Activated naive CD4-positive, alpha-beta T cell treated with anti-CD3 and anti-CD28 coated beads, Interleukin-2, amount 10 ng/mL, durations not matched to agents 7 days and 5 days (primary cell): ENCODE measurements at regions not wholly inside any gene's neighbourhood (a gene's known extent, or its start where the extent isn't known, plus 50 kb on each side); places are given as distances from the start of the nearest gene placed in this dataset.
"Not testable (repeated sequence)": the region's sequence is repeated elsewhere in the genome, so short reads cannot be mapped to it uniquely, and the experiment has no call there.

Experiments
- CTCF ChIA-PET: fragments of 350-600 bp; sonication (Branson Sonifier 250); formaldehyde crosslinking; loops from one replicate; lab custom pipeline; 2021; ENCODE audit warnings: antibody characterized with exemption; lab: Charles Lee
- DNase-seq: peaks from one replicate; pipeline ENCODE4 v3.0.0-alpha.2; 2020
- H3K27ac Mint-ChIP-seq: one replicate; pipeline ENCODE4 v1.8.0; 2021; ENCODE audit warnings: mild to moderate bottlenecking, moderate library complexity, mixed read lengths
- H3K27me3 Mint-ChIP-seq: one replicate; pipeline ENCODE4 v1.8.0; 2021; ENCODE audit warnings: mild to moderate bottlenecking, mixed read lengths
- H3K36me3 Mint-ChIP-seq: one replicate; pipeline ENCODE4 v1.8.0; 2021; ENCODE audit warnings: mixed read lengths
- H3K4me1 Mint-ChIP-seq: one replicate; pipeline ENCODE4 v1.8.0; 2021; ENCODE audit warnings: mixed read lengths
- H3K4me3 Mint-ChIP-seq: one replicate; pipeline ENCODE4 v1.8.0; 2021; ENCODE audit warnings: mild to moderate bottlenecking, moderate library complexity, mixed read lengths
- H3K9me3 Mint-ChIP-seq: one replicate; pipeline ENCODE4 v1.8.0; 2021; ENCODE audit warnings: mixed read lengths

DNA sequence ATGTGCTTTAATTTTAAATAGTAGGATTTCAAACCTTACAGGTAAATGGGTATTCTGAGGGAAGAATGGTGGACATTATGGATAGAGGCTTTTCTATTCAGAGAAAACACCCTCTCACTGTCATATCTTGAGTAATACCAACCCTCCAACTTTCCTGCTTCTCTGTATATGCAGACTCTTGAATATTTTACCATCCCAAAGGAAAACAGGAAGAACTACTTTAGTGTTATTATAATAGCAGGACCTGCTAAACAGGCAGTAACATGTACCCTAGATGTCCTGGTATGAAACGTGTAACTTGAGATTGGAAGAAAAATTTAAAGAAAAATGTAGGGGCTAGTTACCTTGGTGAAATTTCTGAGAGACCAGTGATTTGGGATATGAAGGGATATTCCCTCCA is 82.9 kb upstream of the TRHDE start:
- CTCF ChIA-PET = no interaction called here
- H3K4me3 Mint-ChIP-seq = no peak overlapping the region
- no peaks in the 10 kb centered on the region for H3K9me3 Mint-ChIP-seq

DNA sequence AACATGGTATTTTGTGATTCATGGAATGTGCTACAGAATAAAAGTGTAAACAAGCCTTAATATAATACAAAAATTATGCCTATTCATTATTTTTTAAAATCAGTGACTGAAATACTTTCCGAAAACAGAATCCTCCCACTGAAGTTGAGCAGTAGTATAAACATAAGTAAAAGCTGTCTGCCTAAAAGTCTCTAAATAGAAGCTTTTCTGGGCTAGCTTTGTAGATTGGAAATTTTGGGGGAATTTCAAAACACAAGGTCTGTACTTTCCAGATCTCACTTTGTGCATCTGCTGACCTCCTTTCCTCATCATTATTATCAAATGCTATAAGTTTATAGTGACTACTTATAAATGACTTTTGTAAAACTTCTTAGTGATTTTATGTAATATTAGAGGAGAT is 80.4 kb upstream of the TRHDE start:
- Mint-ChIP-seq H3K9me3 (no peaks in the 10 kb centered on the region), H3K27ac (no peak overlapping the region), H3K4me1 (no peaks in the 10 kb centered on the region), H3K4me3 (no peak overlapping the region), H3K36me3 (no peaks in the 10 kb centered on the region), H3K27me3 (no peaks in the 10 kb centered on the region)
- no peak for DNase-seq
- CTCF ChIA-PET = no interaction called here

More for the DNA sequence above, 82.9 kb upstream of the TRHDE start:
- Mint-ChIP-seq H3K27ac (no peak overlapping the region), H3K4me1 (no peaks in the 10 kb centered on the region), H3K36me3 (no peaks in the 10 kb centered on the region), H3K27me3 (no peaks in the 10 kb centered on the region)
- DNase-seq = no peak

DNA sequence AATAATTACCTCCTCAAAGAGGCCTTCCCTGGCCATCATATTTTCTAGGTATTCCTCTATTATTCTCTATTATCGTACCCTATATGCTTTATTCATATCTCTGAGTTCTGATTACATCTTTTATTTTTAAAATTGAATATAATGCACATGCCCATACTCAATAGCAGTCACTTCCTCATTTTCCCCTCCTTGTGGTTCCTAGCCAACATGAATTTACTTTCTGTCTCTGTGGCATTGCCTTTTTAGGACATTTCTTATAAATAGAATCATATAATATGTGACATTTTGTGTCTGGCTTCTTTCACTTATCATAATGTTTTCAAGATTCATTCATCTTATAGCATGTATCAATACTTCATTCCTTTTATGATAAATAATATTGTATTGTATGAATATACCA is 74.4 kb upstream of the TRHDE start:
- CTCF ChIA-PET = no interaction called here
- H3K4me3 Mint-ChIP-seq = no peak overlapping the region
- H3K27me3 Mint-ChIP-seq = no peaks in the 10 kb centered on the region
- H3K4me1 Mint-ChIP-seq = no peaks in the 10 kb centered on the region
- H3K36me3 Mint-ChIP-seq = no peaks in the 10 kb centered on the region
- DNase-seq = no peak
- H3K27ac Mint-ChIP-seq = no peak overlapping the region
- H3K9me3 Mint-ChIP-seq = peaks cover 3% of the 10 kb centered on the region

DNA sequence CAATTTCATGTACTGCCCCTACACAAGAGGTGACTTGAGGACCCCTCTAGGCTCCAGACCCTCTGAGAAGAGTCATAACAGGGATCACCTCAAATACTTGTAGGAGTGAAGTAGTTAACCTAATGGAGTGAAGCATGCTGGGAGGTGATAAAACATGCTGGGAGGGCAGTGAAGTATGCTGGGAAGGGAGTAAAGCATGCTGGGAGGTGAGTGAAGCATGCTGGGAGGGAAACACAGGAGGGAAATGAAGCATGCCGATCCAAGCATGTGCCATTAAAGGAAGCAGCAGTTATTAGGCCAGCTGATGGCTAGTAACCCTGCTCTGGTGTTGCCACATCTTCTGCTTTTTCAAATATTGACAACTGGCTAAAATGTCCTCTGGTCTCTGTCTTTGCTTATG is 70.7 kb upstream of the TRHDE start:
- Mint-ChIP-seq H3K9me3 (peaks cover 3% of the 10 kb centered on the region), H3K27ac (no peak overlapping the region), H3K4me1 (no peaks in the 10 kb centered on the region), H3K27me3 (no peaks in the 10 kb centered on the region), H3K36me3 (no peaks in the 10 kb centered on the region), H3K4me3 (no peak overlapping the region)
- DNase-seq = no peak
- CTCF ChIA-PET = no interaction called here

DNA sequence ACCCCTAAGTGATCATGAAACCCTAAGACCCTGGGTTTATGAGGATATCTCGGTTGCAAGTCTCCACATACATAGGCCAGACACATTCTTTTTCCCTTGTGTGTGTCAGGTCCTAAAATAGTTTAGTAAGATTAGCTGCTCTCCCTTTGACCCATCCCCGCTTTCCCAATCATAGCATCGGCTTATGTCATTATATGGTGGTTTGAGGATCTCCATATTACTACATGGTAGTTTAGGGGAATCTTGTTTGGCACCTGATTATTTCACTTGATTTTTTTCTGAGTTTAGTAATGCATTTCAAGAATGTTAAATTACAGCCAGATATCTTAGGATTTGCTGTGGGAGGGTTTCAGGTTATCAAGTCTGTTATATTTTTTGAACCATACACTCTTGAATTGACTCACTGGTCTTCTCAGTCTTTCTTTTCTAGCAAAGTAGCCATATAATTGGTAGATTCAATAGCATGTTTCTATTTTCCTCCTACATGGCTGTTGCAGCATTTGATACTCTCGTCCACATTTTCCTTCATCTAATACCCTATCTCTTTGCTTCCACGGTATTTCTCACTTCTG is 68.3 kb upstream of the TRHDE start:
- H3K9me3 Mint-ChIP-seq = peaks cover 2% of the 10 kb centered on the region
- no peak for DNase-seq
- no peaks in the 10 kb centered on the region for H3K4me1 Mint-ChIP-seq
- H3K27ac Mint-ChIP-seq = no peak overlapping the region
- no peaks in the 10 kb centered on the region for H3K36me3 Mint-ChIP-seq
- no peak overlapping the region for H3K4me3 Mint-ChIP-seq
- H3K27me3 Mint-ChIP-seq = no peaks in the 10 kb centered on the region
- CTCF ChIA-PET = no interaction called here

DNA sequence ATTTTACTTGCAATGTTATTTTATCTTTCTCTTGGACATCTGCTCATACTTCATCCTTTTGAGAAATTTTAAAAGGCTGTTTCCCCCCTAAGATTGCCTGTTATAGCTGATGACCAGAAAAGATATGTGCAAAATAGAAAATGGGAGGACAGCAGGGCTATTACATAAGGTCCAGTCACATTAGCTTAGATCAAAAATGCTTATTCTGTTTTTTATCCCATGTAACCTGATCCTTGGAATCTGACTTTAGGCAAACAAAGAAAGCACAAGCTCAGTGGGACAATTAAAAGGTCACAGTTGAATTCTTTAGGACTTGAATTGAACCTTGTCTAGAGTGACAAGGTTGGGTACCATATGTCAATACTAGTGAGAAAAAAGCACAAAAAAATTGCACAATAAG is 65.1 kb upstream of the TRHDE start:
- Mint-ChIP-seq H3K27ac (no peak overlapping the region), H3K4me1 (no peaks in the 10 kb centered on the region), H3K27me3 (no peaks in the 10 kb centered on the region), H3K9me3 (no peaks in the 10 kb centered on the region), H3K36me3 (no peaks in the 10 kb centered on the region), H3K4me3 (no peak overlapping the region)
- CTCF ChIA-PET = no interaction called here
- no peak for DNase-seq

DNA sequence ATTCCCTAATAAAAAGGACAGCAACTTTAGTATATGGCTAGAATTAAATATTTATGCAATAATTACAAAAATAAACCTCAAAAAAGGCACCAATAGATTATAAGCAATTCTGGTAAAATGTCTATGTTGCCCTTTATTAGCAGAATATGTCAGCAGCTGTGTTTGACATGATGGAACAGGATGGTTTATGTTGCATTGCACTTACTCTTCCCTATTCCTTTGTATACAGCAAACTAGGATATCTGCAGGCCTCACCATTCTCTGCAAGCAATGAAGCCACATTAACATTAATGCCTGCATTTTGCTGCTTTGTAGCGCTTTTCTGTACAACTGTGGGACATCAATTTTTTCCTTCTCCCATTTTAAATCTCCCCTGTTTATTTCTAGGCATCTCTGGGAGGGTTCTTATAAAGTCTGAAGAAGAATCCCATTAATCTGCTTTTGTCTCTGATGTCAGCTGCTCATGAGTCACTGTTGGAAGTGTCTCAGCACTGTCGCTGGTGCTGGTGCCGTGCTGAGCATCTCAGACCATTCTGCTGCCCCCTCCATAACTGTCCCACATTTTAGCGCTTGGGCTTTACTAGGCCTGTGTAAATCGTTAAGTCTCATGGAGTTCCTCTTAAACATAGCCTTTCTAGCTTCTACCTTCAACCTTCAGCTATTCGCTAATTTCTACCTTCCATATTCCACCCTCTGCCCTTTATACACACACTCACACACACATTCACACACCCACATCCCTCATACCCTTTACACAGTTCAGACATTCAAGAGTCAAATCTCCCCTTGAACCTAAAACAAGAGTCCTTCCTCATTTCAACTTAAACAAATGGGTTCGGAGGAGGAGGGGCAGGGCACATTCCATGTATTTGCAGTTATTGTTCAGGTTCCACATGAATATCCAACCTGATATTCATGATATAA is 64.4 kb upstream of the TRHDE start:
- Mint-ChIP-seq H3K4me3 (no peak overlapping the region), H3K36me3 (no peaks in the 10 kb centered on the region), H3K27ac (no peak overlapping the region), H3K27me3 (no peaks in the 10 kb centered on the region), H3K9me3 (no peaks in the 10 kb centered on the region), H3K4me1 (no peaks in the 10 kb centered on the region)
- no peak for DNase-seq
- CTCF ChIA-PET = no interaction called here

DNA sequence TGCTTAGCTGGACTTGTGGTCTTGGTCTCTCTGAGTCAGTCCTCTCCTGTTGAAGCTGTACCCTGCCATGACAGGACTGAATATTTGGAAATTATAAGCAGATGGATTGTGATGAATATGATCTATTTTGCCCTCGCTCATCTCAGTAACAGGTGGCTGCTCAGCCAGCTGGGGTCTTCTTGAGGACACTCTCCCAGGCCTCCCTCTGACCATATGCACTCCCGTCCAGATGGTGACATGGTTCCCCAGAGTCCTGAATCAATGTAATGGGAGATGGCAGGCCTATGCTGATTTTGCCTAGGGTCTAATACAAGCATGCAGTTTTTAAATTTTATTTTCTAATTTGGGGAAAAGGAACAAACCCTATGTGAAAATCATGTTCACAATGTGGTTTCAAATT is 63.1 kb upstream of the TRHDE start:
- H3K4me1 Mint-ChIP-seq = no peaks in the 10 kb centered on the region
- no peak for DNase-seq
- no peak overlapping the region for H3K4me3 Mint-ChIP-seq
- H3K36me3 Mint-ChIP-seq = no peaks in the 10 kb centered on the region
- CTCF ChIA-PET = no interaction called here
- no peaks in the 10 kb centered on the region for H3K27me3 Mint-ChIP-seq
- no peaks in the 10 kb centered on the region for H3K9me3 Mint-ChIP-seq
- H3K27ac Mint-ChIP-seq = no peak overlapping the region

DNA sequence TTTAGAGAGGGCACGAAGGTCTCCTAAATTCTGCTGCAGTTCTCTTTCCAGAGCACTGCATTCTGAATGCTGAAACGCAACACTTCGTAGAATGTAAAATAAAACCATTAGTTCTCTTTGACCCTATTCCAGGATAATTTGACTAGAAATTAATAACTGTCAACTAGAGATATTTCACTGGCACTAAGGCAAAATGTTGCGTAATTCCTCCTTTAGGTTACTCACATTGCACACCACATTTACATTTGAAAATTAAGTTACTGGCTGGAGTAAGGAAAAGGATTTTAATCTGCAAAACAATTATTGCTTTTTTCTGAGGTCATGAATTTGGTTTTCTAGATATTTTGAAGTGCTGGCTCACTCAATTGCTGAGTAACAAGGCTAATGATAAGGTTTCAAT is 58.0 kb upstream of the TRHDE start:
- no peak overlapping the region for H3K4me3 Mint-ChIP-seq
- H3K4me1 Mint-ChIP-seq = no peaks in the 10 kb centered on the region
- H3K36me3 Mint-ChIP-seq = no peaks in the 10 kb centered on the region
- CTCF ChIA-PET = no interaction called here
- no peak overlapping the region for H3K27ac Mint-ChIP-seq
- no peaks in the 10 kb centered on the region for H3K27me3 Mint-ChIP-seq
- no peaks in the 10 kb centered on the region for H3K9me3 Mint-ChIP-seq
- no peak for DNase-seq

DNA sequence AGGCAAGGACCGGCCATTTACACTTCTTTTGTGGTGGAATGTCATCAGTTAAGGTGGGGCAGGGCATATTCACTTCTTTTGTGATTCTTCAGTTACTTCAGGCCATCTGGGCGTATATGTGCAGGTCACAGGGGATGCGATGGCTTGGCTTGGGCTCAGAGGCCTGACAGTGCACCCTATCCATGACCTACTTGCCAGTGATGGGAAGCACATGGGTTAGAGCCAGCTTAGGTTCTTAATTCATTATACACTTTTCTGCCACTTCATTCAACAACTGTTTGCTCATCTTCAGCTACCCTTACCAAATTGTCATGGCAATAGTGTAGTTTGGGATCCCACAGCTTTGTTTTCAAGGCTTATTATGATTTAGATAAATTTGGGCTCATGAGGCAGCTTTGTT is 56.9 kb upstream of the TRHDE start:
- CTCF ChIA-PET, H3K27me3 Mint-ChIP-seq, H3K4me3 Mint-ChIP-seq, DNase-seq, H3K4me1 Mint-ChIP-seq, H3K9me3 Mint-ChIP-seq, H3K27ac Mint-ChIP-seq, H3K36me3 Mint-ChIP-seq: not testable (repeated sequence)

DNA sequence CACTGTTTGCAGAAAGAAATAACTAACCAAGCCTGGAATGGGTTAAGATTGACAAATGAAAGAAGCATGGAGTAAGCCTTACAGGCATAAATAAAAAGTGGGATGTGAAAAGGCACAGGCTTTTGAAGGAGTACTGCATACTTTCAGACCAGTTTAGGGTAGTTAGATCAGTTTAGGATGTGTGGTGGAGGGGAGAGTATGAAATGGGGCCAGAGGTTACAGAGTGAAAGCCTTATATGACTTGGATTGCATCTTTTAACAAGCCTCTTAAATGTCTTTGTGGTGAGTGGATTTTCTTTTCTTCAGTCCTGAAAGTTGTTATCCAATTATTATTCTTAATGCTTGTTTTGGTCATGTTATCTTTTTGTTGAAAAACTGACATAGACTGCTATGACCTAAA is 52.2 kb upstream of the TRHDE start:
- H3K4me3 Mint-ChIP-seq = no peak overlapping the region
- CTCF ChIA-PET = no interaction called here
- no peaks in the 10 kb centered on the region for H3K36me3 Mint-ChIP-seq
- H3K9me3 Mint-ChIP-seq = no peaks in the 10 kb centered on the region
- H3K27me3 Mint-ChIP-seq = no peaks in the 10 kb centered on the region
- no peak overlapping the region for H3K27ac Mint-ChIP-seq
- no peaks in the 10 kb centered on the region for H3K4me1 Mint-ChIP-seq
- DNase-seq = no peak
